ENCODE measurements at regions not wholly inside any gene's neighbourhood (a gene's known extent, or its start where the extent isn't known, plus 50 kb on each side); places are given as distances from the start of the nearest gene placed in this dataset.

GRCh38 chr5:5591567-5591966 lies 169.1 kb downstream of the ICE1 start:
- DNase-seq (ENCODE audit: low read depth in 3 of 3), result no peak

- no peak for DNase-seq (ENCODE audit: low read depth in 3 of 3)
Observed at GRCh38 chr5:5589857-5590256, 167.4 kb downstream of the ICE1 start.

GRCh38 chr5:5588887-5589826 lies 166.7 kb downstream of the ICE1 start:
- DNase-seq (ENCODE audit: low read depth in 3 of 3), result no peak

GRCh38 chr5:5588386-5588785 lies 165.9 kb downstream of the ICE1 start:
- DNase-seq (ENCODE audit: low read depth in 3 of 3), result no peak

- DNase-seq (ENCODE audit: low read depth in 3 of 3), result no peak
Observed at GRCh38 chr5:5587474-5587873, 165.0 kb downstream of the ICE1 start.

- no peak for DNase-seq (ENCODE audit: low read depth in 3 of 3)
Observed at GRCh38 chr5:5586721-5587120, 164.2 kb downstream of the ICE1 start.

- no peak for DNase-seq (ENCODE audit: low read depth in 3 of 3)
Observed at GRCh38 chr5:5585751-5586341, 163.4 kb downstream of the ICE1 start.

- no peak for DNase-seq (ENCODE audit: low read depth in 3 of 3)
Observed at GRCh38 chr5:5584751-5585150, 162.3 kb downstream of the ICE1 start.

GRCh38 chr5:5584236-5584745 lies 161.8 kb downstream of the ICE1 start:
- DNase-seq (ENCODE audit: low read depth in 3 of 3), result no peak

- DNase-seq (ENCODE audit: low read depth in 3 of 3), result no peak
Observed at GRCh38 chr5:5583832-5584231, 161.4 kb downstream of the ICE1 start.

- no peak for DNase-seq (ENCODE audit: low read depth in 3 of 3)
Observed at GRCh38 chr5:5583023-5583765, 160.7 kb downstream of the ICE1 start.

- DNase-seq (ENCODE audit: low read depth in 3 of 3), result no peak
Observed at GRCh38 chr5:5581080-5581479, 158.6 kb downstream of the ICE1 start.

- DNase-seq (ENCODE audit: low read depth in 3 of 3), result no peak
Observed at GRCh38 chr5:5576744-5577143, 154.3 kb downstream of the ICE1 start.

GRCh38 chr5:5575461-5575860 lies 153.0 kb downstream of the ICE1 start:
- no peak for DNase-seq (ENCODE audit: low read depth in 3 of 3)

GRCh38 chr5:5573798-5574380 lies 151.4 kb downstream of the ICE1 start:
- DNase-seq (ENCODE audit: low read depth in 3 of 3), result no peak

GRCh38 chr5:5572976-5573797 lies 150.7 kb downstream of the ICE1 start:
- no peak for DNase-seq (ENCODE audit: low read depth in 3 of 3)

- no peak for DNase-seq (ENCODE audit: low read depth in 3 of 3)
Observed at GRCh38 chr5:5572010-5572865, 149.8 kb downstream of the ICE1 start.

- DNase-seq (ENCODE audit: low read depth in 3 of 3), result no peak
Observed at GRCh38 chr5:5570646-5571045, 148.2 kb downstream of the ICE1 start.

GRCh38 chr5:5564898-5565297 lies 142.4 kb downstream of the ICE1 start:
- no peak for DNase-seq (ENCODE audit: low read depth in 3 of 3)

GRCh38 chr5:5560016-5560415 lies 137.5 kb downstream of the ICE1 start:
- DNase-seq (ENCODE audit: low read depth in 3 of 3), result no peak

Measured in stimulated activated CD4-positive, alpha-beta T cell treated with anti-CD3 and anti-CD28 coated beads, TNF-alpha, amount 100 ng/mL, for 4 hours (primary cell).